ENCODE measurements at regions not wholly inside any gene's neighbourhood (a gene's known extent, or its start where the extent isn't known, plus 50 kb on each side); places are given as distances from the start of the nearest gene placed in this dataset.

DNA sequence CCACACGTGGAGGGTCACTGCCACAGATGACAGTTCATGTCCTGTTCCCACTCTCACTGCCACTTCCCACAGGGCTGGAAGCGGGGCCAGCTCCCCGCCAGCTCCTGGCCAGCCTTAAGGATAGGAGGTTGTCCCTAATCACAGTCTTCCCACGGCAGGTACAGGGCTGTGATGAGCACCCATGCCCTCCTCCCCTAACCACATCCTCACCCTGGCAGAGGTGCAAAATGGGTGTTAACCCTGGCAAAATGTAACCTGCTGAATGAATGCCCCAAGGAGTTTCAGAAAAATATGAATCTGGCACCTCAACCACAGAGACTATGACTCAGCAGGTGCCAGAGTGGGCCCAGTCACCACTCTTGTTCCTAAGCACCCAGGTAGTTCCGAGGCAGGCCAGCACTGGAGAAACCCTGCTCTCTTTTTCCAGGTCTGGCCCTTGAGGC, 185.1 kb upstream of the TPM1 start:
- Histone ChIP-seq H3K79me2 (no peaks in the 10 kb centered on the region), H3K9me3 (ENCODE audit: low read depth) (no peaks in the 10 kb centered on the region), H3K4me1 (ENCODE audit: insufficient read depth) (no peaks in the 10 kb centered on the region), H3K4me3 (no peak overlapping the region), H3K9me2 (replicated peaks; ENCODE audit: insufficient read depth) (no peaks in the 10 kb centered on the region), H3K4me2 (no peak overlapping the region), H3K27me3 (no peaks in the 10 kb centered on the region), H4K20me1 (ENCODE audit: insufficient read depth, poor library complexity, severe bottlenecking) (no peaks in the 10 kb centered on the region), H3K27ac (no peak overlapping the region), H3K36me3 (replicated peaks; ENCODE audit: insufficient read depth, low read depth) (no peaks in the 10 kb centered on the region), H2AFZ (no peak overlapping the region)
- no peak for DNase-seq (ENCODE audit: low spot score)
- WGBS (ENCODE audit: low lambda C conversion rate, missing lambda C conversion rate): 96% methylated on average over 5 of the region's 5 CpGs
- no peak for TF ChIP-seq EZH2phosphoT487 (IDR thresholded peaks at IDR 0.05; ENCODE audit: low read depth, severe bottlenecking, unreplicated experiment)
- no peak for TF ChIP-seq EZH2 (IDR thresholded peaks at IDR 0.05; ENCODE audit: borderline replicate concordance)
- TF ChIP-seq, protein P1, sequence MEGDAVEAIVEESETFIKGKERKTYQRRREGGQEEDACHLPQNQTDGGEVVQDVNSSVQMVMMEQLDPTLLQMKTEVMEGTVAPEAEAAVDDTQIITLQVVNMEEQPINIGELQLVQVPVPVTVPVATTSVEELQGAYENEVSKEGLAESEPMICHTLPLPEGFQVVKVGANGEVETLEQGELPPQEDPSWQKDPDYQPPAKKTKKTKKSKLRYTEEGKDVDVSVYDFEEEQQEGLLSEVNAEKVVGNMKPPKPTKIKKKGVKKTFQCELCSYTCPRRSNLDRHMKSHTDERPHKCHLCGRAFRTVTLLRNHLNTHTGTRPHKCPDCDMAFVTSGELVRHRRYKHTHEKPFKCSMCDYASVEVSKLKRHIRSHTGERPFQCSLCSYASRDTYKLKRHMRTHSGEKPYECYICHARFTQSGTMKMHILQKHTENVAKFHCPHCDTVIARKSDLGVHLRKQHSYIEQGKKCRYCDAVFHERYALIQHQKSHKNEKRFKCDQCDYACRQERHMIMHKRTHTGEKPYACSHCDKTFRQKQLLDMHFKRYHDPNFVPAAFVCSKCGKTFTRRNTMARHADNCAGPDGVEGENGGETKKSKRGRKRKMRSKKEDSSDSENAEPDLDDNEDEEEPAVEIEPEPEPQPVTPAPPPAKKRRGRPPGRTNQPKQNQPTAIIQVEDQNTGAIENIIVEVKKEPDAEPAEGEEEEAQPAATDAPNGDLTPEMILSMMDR (IDR thresholded peaks at IDR 0.05; ENCODE audit: poor library complexity): no peak

DNA sequence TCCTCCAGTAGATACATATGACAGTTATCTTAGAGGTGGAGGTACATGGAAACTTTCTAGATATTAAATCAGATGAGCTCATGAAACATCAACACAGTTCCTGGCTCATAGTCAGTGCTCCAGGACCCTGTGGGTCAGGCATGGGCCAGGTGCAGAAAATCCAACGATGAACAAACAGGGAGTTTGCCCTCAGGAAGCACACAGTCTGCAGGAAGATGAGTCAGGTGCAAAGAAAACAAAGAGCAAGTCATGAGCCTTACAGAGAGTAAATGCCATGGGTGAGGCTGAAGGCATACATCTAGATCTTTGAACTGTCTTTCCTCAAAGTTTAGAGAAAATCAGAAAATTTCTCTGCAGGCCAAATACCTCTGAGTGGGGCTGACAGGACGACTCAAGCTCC, 184.2 kb upstream of the TPM1 start:
- DNase-seq (ENCODE audit: low spot score): no peak
- H2AFZ ChIP-seq: no peak overlapping the region
- no peak overlapping the region for H3K4me3 ChIP-seq
- no peaks in the 10 kb centered on the region for H4K20me1 ChIP-seq (ENCODE audit: insufficient read depth, poor library complexity, severe bottlenecking)
- TF ChIP-seq EZH2 (IDR thresholded peaks at IDR 0.05; ENCODE audit: borderline replicate concordance) (no peak), EZH2phosphoT487 (IDR thresholded peaks at IDR 0.05; ENCODE audit: low read depth, severe bottlenecking, unreplicated experiment) (no peak)
- TF ChIP-seq, protein P1 (IDR thresholded peaks at IDR 0.05; ENCODE audit: poor library complexity): no peak
- H3K4me2 ChIP-seq: no peak overlapping the region
- no peaks in the 10 kb centered on the region for H3K9me3 ChIP-seq (ENCODE audit: low read depth)
- H3K9me2 ChIP-seq (replicated peaks; ENCODE audit: insufficient read depth): no peaks in the 10 kb centered on the region
- H3K27me3 ChIP-seq: no peaks in the 10 kb centered on the region
- no peaks in the 10 kb centered on the region for H3K79me2 ChIP-seq
- 59% methylated on average over 2 of the region's 2 CpGs for WGBS (ENCODE audit: low lambda C conversion rate, missing lambda C conversion rate)
- H3K36me3 ChIP-seq (replicated peaks; ENCODE audit: insufficient read depth, low read depth): no peaks in the 10 kb centered on the region
- no peak overlapping the region for H3K27ac ChIP-seq
- no peaks in the 10 kb centered on the region for H3K4me1 ChIP-seq (ENCODE audit: insufficient read depth)

DNA sequence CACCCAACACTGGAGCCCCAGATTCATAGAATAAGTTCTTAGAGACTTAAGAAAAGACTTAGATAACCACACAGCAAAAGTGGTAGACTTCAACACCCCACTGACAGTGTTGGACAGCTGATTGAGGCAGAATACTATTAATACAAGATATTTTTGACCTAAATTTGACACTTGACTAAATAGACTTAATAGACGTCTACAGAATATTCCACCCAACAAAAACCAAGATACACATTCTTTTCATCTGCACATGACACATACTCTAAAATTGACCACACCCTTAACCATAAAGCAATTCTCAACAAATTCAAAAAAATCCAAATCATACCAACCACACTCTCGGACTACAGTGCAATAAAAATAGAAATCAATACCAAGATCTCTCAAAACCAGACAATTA, 179.8 kb upstream of the TPM1 start:
- Histone ChIP-seq H3K4me3 (no peak overlapping the region), H3K27me3 (no peaks in the 10 kb centered on the region), H3K4me1 (ENCODE audit: insufficient read depth) (no peaks in the 10 kb centered on the region), H3K9me2 (replicated peaks; ENCODE audit: insufficient read depth) (no peaks in the 10 kb centered on the region), H3K4me2 (no peak overlapping the region), H2AFZ (no peak overlapping the region), H3K79me2 (no peaks in the 10 kb centered on the region), H3K27ac (no peak overlapping the region), H3K36me3 (replicated peaks; ENCODE audit: insufficient read depth, low read depth) (no peaks in the 10 kb centered on the region), H3K9me3 (ENCODE audit: low read depth) (no peaks in the 10 kb centered on the region), H4K20me1 (ENCODE audit: insufficient read depth, poor library complexity, severe bottlenecking) (no peaks in the 10 kb centered on the region)
- no peak for TF ChIP-seq EZH2 (IDR thresholded peaks at IDR 0.05; ENCODE audit: borderline replicate concordance)
- no peak for TF ChIP-seq EZH2phosphoT487 (IDR thresholded peaks at IDR 0.05; ENCODE audit: low read depth, severe bottlenecking, unreplicated experiment)
- TF ChIP-seq, protein P1 (IDR thresholded peaks at IDR 0.05; ENCODE audit: poor library complexity): no peak
- DNase-seq (ENCODE audit: low spot score): no peak
- WGBS (ENCODE audit: low lambda C conversion rate, missing lambda C conversion rate): 95% methylated on average over 2 of the region's 2 CpGs

DNA sequence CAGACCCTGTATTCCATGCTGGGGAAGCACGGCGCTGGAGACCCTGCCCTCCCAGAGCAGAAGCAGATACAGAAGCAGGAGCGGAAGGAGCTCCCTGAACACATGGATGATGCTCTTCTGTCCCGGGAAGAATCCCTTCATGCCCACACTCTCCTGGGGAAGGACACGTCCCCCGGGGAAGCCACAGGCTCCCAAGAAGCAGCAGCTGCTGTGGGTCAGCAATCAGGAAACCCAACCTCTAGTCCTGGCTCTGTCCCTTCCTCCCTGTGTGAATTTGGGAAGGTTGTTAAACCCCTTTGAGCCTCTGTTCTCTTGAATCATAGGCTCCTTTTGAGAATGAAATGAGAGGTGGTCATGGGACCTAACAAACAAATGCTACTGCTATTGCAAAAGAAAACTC, 176.2 kb upstream of the TPM1 start:
- H3K4me3 ChIP-seq: no peak overlapping the region
- no peaks in the 10 kb centered on the region for H3K9me2 ChIP-seq (replicated peaks; ENCODE audit: insufficient read depth)
- 88% methylated on average over 6 of the region's 6 CpGs for WGBS (ENCODE audit: low lambda C conversion rate, missing lambda C conversion rate)
- H4K20me1 ChIP-seq (ENCODE audit: insufficient read depth, poor library complexity, severe bottlenecking): no peaks in the 10 kb centered on the region
- H3K4me1 ChIP-seq (ENCODE audit: insufficient read depth): no peaks in the 10 kb centered on the region
- H3K4me2 ChIP-seq: no peak overlapping the region
- no peaks in the 10 kb centered on the region for H3K27me3 ChIP-seq
- H3K27ac ChIP-seq: no peak overlapping the region
- H2AFZ ChIP-seq: no peak overlapping the region
- no peaks in the 10 kb centered on the region for H3K36me3 ChIP-seq (replicated peaks; ENCODE audit: insufficient read depth, low read depth)
- H3K9me3 ChIP-seq (ENCODE audit: low read depth): no peaks in the 10 kb centered on the region
- DNase-seq (ENCODE audit: low spot score): no peak
- no peaks in the 10 kb centered on the region for H3K79me2 ChIP-seq
- TF ChIP-seq EZH2 (IDR thresholded peaks at IDR 0.05; ENCODE audit: borderline replicate concordance): no peak
- no peak for TF ChIP-seq EZH2phosphoT487 (IDR thresholded peaks at IDR 0.05; ENCODE audit: low read depth, severe bottlenecking, unreplicated experiment)
- TF ChIP-seq, protein P1 (IDR thresholded peaks at IDR 0.05; ENCODE audit: poor library complexity): no peak
